NCI-H128 (cell line): ENCODE measurements at regions not wholly inside any gene's neighbourhood (a gene's known extent, or its start where the extent isn't known, plus 50 kb on each side); places are given as distances from the start of the nearest gene placed in this dataset.

Experiments
- DNase-seq: peaks from one replicate; lab custom pipeline; 2025; ENCODE audit not compliant: unreplicated experiment; lab: John Stamatoyannopoulos, UW

GRCh38 chr5:5583832-5584231 lies 161.4 kb downstream of the ICE1 start:
- DNase-seq = no peak

DNA sequence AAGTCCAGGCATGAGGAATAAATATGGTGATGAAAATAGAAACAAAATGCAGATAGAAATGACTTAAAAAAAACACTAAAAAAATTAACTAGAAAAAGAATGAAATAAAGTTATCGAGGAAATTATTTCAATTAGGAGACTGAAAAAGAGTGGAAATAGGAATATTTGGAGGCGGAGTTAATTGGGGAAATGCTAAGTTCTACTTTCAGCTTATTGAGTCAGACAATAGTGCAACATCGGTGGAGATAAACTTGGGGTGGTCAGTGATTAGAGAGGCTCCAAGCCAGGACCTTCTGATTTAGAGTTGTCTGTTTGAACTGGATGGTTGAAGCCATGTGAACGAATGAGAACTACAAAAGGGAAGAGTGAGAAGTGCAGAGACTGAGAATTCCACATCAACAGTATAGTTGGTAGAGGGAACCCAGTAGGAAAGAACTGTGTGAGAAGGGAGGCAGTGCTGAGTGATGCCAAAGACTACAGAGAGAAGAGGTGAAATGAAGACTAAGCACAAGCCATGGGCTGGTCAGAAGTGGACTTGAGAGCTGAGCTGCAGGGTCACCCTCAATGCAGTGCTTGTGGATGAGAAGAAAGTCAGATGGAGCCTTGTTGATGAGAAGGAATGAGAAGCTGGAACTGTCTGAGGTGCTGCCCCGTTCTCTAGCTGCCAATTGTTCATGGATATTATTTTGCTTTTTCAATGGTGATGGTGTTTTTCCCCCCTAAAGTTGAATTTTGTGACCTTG lies 160.7 kb downstream of the ICE1 start:
- DNase-seq = no peak

DNA sequence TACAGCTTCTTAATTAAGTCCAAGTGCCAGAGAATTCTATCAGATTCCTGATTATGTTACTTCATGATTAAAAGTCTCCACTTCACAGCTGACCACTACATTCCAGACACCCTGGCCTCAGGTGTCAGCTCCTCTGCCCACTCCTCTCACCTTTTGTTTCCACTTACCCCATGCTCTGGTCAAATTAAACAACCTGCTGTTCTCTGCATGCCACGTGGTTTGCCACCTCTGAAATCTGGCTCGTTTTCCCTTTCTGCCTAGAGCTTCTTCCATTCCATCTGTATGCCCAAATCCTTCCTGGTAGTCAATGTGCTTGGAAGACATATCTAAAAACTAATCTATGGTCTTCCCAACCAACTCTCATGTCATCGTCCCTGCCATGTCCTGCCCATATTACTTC lies 158.6 kb downstream of the ICE1 start:
- DNase-seq = no peak

DNA sequence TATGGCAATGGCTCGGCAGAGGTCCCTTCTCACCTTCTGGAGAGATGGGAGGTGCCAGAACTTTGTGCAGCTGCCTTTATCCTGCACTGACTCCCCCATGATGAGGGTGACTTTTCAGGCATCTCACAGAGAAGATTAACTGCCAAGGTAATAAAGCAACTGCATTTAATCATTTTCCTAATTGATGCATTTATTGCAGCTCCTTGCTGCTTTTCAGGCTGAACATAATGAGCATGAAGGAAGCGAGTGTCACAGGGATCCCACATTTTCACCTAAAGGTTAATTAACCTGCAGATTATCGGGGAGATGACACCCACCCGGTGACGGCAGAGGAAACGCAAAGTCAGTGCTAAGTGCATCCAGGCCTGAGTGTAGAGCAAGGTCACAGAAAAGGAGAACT lies 154.3 kb downstream of the ICE1 start:
- no peak for DNase-seq

DNA sequence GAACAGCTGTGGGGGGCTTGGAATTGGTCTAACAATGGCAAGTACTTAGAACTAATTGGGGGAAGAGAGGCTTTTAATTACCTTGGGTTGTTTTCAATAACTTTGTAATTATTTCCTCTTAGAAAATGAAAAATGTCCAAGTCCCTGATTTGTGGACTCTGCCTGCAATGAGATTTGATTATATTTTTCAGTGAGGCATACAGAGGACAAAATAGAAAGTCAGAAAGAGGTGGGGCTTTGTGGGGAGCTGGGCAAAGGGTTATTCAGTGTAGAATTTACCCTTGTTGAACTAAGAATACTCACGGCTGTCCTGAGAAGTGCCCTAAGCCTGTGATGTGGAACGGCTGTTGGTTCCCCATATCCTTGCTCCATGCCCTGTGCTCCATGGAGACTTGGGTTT lies 153.0 kb downstream of the ICE1 start:
- no peak for DNase-seq

GRCh38 chr5:5573798-5574380 lies 151.4 kb downstream of the ICE1 start:
- DNase-seq = no peak

GRCh38 chr5:5572976-5573797 lies 150.7 kb downstream of the ICE1 start:
- DNase-seq = no peak

- DNase-seq = no peak
These were observed 149.8 kb downstream of the ICE1 start for GRCh38 chr5:5572010-5572865.

GRCh38 chr5:5570646-5571045 lies 148.2 kb downstream of the ICE1 start:
- DNase-seq = no peak

GRCh38 chr5:5564898-5565297 lies 142.4 kb downstream of the ICE1 start:
- DNase-seq = no peak

GRCh38 chr5:5560016-5560415 lies 137.5 kb downstream of the ICE1 start:
- DNase-seq = no peak

DNA sequence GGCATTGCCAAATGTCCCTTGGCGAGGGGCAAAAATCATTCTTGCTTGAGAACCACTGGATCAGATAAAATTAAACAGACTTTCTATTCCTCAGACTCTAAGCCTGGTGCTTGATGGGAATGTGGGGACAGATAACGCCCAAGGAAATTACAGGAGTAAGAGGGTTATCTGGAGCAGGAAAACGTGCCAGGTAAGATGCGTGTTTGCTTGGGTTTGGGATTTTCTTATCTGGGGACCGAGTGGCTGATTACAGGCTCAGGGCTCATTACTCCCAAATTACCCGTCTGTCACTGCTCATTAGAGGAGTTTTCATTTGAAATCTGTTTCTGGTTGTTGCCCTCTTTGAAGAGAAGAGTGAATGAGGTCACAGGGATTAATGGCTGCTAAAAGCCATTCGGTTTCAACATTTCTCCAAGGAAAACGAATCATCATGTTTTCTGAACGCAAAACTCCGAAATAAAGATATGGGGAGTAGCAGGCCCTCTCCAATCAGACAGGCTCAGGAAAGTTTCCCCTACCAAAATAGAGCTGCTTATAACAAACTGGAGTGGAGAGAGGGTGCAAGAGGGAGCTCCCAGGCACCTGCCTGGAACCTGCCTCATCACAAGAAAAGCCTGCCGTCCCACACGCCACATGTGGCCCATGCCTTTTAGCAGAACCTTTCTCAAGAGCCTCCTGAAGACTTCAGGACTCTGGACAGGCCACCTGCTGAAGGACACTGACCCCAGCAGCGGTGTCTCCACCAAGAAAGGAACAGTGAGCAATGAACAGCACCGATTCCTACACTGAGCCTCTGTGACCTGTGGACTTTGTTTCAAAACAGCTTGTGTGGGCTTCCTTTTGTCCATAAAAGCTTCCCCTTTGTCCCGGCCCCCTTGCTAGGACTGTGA lies 136.4 kb downstream of the ICE1 start:
- DNase-seq = no peak

DNA sequence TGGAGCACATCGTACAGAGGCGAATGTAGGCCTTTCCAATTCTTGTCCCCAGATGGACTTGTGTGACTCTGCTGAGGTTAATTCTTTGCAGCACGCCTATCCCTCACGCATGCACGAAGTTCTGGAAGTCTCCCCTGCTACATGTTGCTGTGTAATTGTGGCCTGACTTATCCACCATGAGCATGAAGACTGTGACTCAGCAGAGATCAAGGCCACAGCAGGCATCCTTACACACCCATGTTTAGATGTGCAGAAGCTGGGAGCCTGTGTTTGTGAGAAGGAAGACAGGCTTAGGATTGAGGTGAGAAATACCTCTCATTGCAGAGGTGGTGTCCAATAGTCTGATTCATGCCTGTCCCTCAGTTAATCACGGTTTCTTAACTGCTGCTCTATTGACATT lies 135.6 kb downstream of the ICE1 start:
- no peak for DNase-seq

DNA sequence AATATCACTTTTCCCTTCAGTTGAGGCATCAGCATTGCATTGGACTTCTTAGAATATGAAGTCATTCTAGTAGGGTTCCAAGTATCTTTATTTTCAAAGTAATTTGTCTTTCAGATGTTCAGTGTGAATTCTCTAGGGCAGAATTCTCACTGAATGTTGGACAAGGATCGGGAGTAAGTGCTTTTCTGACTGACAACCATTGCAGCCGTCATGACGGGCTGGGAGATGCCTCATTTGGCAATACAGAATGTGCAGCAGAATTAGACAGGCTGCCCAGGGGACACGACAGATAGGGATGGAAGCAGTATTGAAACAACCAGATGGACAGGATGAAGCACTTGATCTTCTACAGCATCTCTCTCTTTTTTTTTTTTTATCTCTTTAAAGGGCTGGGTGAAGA lies 129.0 kb downstream of the ICE1 start:
- no peak for DNase-seq

DNA sequence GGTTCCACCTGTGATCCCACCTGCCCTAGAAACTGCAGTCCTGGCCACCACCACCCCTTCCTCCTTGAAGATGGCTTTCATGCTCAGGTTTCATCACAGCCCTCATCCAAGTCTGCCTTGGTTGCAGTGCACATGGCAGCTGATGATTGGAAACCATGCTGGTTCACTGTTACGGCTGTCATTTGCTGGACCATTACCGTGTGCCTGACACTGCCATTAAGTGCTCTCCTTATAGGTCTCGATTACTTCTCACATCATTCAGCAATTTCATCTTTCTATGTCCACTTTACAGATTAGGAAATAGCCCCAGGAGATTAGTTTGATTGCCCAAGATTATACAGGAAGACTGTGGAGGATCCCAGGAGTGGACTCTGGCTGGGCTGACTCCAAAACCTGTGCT lies 123.9 kb downstream of the ICE1 start:
- no peak for DNase-seq

GRCh38 chr5:5544094-5544663 lies 121.7 kb downstream of the ICE1 start:
- no peak for DNase-seq

DNA sequence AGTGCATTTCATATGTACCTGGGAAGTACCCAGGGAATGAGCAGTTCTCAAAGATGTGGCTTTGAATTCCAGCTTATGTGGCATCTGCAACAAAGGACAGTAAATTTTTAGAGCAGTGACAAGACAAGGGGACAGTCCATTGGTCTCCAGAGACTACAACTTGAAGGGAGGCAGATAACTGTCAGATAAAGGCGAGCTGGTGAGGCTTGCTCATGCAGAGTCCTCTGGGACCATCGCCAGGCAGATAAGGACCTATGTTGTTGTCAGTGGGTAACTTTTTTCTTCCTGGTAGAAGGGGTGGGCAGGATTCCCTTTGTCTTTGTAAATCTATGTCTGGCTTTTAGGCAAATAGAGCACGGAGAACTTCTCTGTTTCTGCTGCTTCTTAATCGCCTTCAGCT lies 120.2 kb downstream of the ICE1 start:
- DNase-seq = no peak

DNA sequence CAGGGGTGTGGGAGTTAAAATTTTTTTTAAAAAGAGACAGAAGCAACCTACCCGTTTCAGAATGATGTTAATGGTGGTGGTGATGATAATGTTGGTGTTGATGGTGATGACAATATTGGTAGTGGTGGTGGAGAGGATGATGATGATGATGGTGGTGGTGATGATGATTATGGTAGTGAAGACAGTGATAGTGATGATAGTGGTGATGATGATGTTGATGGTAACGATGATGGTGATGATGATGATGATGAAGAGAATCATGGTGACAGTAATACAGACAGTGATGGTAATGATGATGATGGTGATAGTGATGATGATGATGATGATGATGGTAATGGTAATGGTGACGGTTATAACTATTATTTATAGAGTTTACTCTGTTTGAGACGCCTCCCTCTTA lies 117.6 kb downstream of the ICE1 start:
- no peak for DNase-seq
